OCI-LY7 (cell line): ENCODE measurements at regions not wholly inside any gene's neighbourhood (a gene's known extent, or its start where the extent isn't known, plus 50 kb on each side); places are given as distances from the start of the nearest gene placed in this dataset.

Experiments used
- CTCF ChIP-seq: fragments of 200-600 bp; sonication (generic); conservative IDR thresholded peaks from 2 replicates; pipeline ENCODE4 v1.5.1; 2014; ENCODE audit warnings: mild to moderate bottlenecking, antibody characterized with exemption, low read length, moderate library complexity, mixed read lengths
- EZH2phosphoT487 ChIP-seq: fragments of 200-600 bp; sonication (generic); IDR thresholded peaks from 2 replicates; pipeline ENCODE4 v1.6.1; 2018; ENCODE audit warnings: low read depth, borderline replicate concordance, mild to moderate bottlenecking, mixed run types, antibody characterized with exemption, low read length, moderate library complexity, mixed read lengths

DNA sequence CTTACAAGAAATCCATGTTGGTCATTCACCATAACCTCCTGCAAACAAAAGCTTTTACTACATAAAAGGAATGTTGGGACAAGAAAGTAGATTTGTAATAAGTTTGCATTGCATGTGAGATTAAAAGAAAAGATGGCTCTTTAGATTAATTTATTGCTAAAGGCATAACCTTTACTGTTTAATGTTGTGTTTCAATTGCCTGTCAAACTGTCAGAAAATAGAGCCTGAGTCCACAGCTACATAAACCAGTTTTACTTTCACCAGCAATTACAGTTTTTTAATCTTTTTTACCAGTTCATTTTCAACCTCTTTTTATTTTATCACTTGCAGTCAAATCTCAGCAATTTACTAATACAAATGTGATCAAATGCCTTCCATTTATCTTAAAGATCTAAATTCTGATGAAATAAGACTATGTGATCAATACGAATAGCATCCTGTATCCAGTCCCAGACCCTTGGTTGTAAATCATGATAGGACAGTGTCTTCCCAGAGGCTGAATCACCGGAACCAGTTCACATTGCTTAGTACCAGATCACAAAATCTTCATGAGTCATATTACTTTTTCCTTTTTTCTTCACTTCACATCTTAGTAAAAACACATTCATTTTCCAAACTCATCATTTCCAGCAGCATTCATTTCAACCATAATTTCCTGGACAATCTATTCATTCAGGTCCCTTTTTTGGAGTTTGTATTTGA, 95.4 kb upstream of the FRG1 start:
- TF ChIP-seq CTCF (no peak), EZH2phosphoT487 (no peak)
